ENCODE measurements at regions not wholly inside any gene's neighbourhood (a gene's known extent, or its start where the extent isn't known, plus 50 kb on each side); places are given as distances from the start of the nearest gene placed in this dataset.

DNA sequence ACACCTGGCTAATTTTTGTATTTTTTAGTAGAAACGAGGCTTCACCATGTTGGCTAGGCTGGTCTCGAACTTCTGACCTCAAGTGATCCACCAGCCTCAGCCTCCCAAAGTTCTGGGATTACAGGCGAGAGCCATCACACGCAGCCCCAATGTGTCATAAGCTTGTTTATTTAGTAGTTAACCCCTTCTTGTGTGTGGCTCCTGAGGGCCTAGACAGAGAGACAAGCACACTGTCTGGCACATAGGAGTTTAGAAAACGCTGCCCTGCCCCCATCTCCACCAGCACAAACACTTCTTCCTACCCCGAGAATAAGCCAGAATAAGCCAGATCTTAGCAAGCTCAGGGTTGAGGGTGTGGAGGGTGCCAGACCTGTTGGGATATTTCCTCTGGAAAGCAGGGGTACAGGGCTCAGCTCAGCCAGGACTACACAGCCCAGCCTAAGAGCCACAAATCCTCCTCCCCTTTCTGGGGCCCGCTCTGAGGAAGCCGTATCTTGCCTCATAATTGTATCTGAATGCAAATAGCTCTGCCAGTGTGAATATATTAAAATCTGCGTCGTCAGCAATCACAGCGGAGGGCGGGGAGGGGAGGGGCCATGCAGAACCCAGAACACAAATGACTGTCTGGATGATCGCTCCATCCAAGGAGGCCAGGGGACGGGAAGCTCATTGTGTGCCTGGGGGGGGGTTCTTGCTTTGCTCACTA, 247.3 kb downstream of the MN1 start:
- TF ChIP-seq ZNF8 (CRISPR knock-in tag; IDR thresholded peaks at IDR 0.05) = no peak
- TF ChIP-seq SNAI2 (CRISPR knock-in tag; IDR thresholded peaks at IDR 0.05) = no peak
- no peak for TF ChIP-seq CSRNP3 (CRISPR knock-in tag; IDR thresholded peaks at IDR 0.05)
- no peak for TF ChIP-seq ISL1 (CRISPR knock-in tag; IDR thresholded peaks at IDR 0.05)
- TF ChIP-seq ZNF565 (CRISPR knock-in tag; conservative IDR thresholded peaks at IDR 0.05; ENCODE audit: low read depth) = no peak
- no peak for TF ChIP-seq RARB (CRISPR knock-in tag; IDR thresholded peaks at IDR 0.05)
- no peak for TF ChIP-seq CSDC2 (CRISPR knock-in tag; IDR thresholded peaks at IDR 0.05)
- TF ChIP-seq ESRRG (CRISPR knock-in tag; IDR thresholded peaks at IDR 0.05) = no peak
- TF ChIP-seq, protein P1, sequence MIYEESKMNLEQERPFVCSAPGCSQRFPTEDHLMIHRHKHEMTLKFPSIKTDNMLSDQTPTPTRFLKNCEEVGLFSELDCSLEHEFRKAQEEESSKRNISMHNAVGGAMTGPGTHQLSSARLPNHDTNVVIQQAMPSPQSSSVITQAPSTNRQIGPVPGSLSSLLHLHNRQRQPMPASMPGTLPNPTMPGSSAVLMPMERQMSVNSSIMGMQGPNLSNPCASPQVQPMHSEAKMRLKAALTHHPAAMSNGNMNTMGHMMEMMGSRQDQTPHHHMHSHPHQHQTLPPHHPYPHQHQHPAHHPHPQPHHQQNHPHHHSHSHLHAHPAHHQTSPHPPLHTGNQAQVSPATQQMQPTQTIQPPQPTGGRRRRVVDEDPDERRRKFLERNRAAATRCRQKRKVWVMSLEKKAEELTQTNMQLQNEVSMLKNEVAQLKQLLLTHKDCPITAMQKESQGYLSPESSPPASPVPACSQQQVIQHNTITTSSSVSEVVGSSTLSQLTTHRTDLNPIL (CRISPR knock-in tag; IDR thresholded peaks at IDR 0.05; ENCODE audit: low read depth) = no peak
- no peak for TF ChIP-seq OSR1 (CRISPR knock-in tag; IDR thresholded peaks at IDR 0.05)
- TF ChIP-seq ZNF70 (CRISPR knock-in tag; IDR thresholded peaks at IDR 0.05) = no peak
- no peak for TF ChIP-seq GLIS3 (CRISPR knock-in tag; IDR thresholded peaks at IDR 0.05)
- no peak for TF ChIP-seq BACH2 (CRISPR knock-in tag; IDR thresholded peaks at IDR 0.05; ENCODE audit: borderline replicate concordance)
- no peak for ATAC-seq

DNA sequence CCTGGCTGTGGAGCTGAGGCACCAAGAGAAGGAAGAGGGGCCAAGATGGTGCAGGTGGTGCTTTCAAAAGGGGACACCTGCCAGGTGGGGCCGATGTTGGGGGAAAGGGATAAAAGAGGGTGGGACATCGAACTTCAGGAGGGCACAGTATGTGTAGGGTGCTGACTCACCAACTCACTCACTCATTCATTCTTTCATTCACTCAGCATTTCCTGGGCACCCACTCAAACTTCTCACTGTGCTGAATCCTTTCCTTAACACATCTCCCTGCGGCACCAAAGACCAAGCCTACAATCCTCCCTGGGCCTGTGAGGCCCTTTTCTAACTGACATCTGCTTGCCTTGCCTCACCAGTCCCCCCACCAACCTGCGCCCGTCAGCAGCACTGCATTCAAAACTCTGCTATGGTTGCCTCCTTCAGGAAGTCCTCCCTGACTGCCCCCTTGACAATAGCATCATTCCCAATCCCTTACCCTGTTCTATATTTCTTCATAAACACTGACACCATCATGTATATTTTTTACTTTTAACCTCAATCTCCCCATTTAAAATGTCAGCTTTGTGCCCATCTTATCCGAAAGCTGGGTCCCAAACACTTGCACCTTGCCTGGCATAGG, 246.6 kb downstream of the MN1 start:
- ATAC-seq = no peak
- no peak for TF ChIP-seq ZNF8 (CRISPR knock-in tag; IDR thresholded peaks at IDR 0.05)
- no peak for TF ChIP-seq ESRRG (CRISPR knock-in tag; IDR thresholded peaks at IDR 0.05)
- no peak for TF ChIP-seq CSRNP3 (CRISPR knock-in tag; IDR thresholded peaks at IDR 0.05)
- no peak for TF ChIP-seq RARB (CRISPR knock-in tag; IDR thresholded peaks at IDR 0.05)
- no peak for TF ChIP-seq ZNF70 (CRISPR knock-in tag; IDR thresholded peaks at IDR 0.05)
- no peak for TF ChIP-seq OSR1 (CRISPR knock-in tag; IDR thresholded peaks at IDR 0.05)
- no peak for TF ChIP-seq ISL1 (CRISPR knock-in tag; IDR thresholded peaks at IDR 0.05)
- TF ChIP-seq, protein P1 (CRISPR knock-in tag; IDR thresholded peaks at IDR 0.05; ENCODE audit: low read depth) = no peak
- TF ChIP-seq CSDC2 (CRISPR knock-in tag; IDR thresholded peaks at IDR 0.05) = no peak
- TF ChIP-seq SNAI2 (CRISPR knock-in tag; IDR thresholded peaks at IDR 0.05) = no peak
- TF ChIP-seq ZFP3 (CRISPR knock-in tag; IDR thresholded peaks at IDR 0.05) = no peak
- no peak for TF ChIP-seq BACH2 (CRISPR knock-in tag; IDR thresholded peaks at IDR 0.05; ENCODE audit: borderline replicate concordance)

GRCh38 chr22:27556371-27556770, 245.2 kb downstream of the MN1 start:
- ATAC-seq = no peak
- TF ChIP-seq PPARA (CRISPR knock-in tag; IDR thresholded peaks at IDR 0.05; ENCODE audit: borderline replicate concordance) = no peak
- TF ChIP-seq TCF4 (CRISPR knock-in tag; IDR thresholded peaks at IDR 0.05; ENCODE audit: borderline replicate concordance) = no peak
- no peak for TF ChIP-seq ZNF8 (CRISPR knock-in tag; IDR thresholded peaks at IDR 0.05)

GRCh38 chr22:27557286-27558008, 244.1 kb downstream of the MN1 start:
- ATAC-seq = no peak

More at GRCh38 chr22:27557286-27558008, 244.1 kb downstream of the MN1 start:
- no peak for TF ChIP-seq ISL1 (CRISPR knock-in tag; IDR thresholded peaks at IDR 0.05)
- TF ChIP-seq ESRRG (CRISPR knock-in tag; IDR thresholded peaks at IDR 0.05) = no peak
- TF ChIP-seq TOX (CRISPR knock-in tag; IDR thresholded peaks at IDR 0.05; ENCODE audit: borderline replicate concordance) = no peak
- TF ChIP-seq ARNTL (CRISPR knock-in tag; IDR thresholded peaks at IDR 0.05; ENCODE audit: borderline replicate concordance, low read depth) = no peak
- no peak for TF ChIP-seq ZFP3 (CRISPR knock-in tag; IDR thresholded peaks at IDR 0.05)
- no peak for TF ChIP-seq TCF4 (CRISPR knock-in tag; IDR thresholded peaks at IDR 0.05; ENCODE audit: borderline replicate concordance)
- TF ChIP-seq GLIS3 (CRISPR knock-in tag; IDR thresholded peaks at IDR 0.05) = no peak
- TF ChIP-seq ZNF70 (CRISPR knock-in tag; IDR thresholded peaks at IDR 0.05) = no peak
- TF ChIP-seq ZNF565 (CRISPR knock-in tag; conservative IDR thresholded peaks at IDR 0.05; ENCODE audit: low read depth) = no peak
- TF ChIP-seq SNAI2 (CRISPR knock-in tag; IDR thresholded peaks at IDR 0.05) = no peak
- TF ChIP-seq OSR1 (CRISPR knock-in tag; IDR thresholded peaks at IDR 0.05) = no peak
- TF ChIP-seq, protein P2, sequence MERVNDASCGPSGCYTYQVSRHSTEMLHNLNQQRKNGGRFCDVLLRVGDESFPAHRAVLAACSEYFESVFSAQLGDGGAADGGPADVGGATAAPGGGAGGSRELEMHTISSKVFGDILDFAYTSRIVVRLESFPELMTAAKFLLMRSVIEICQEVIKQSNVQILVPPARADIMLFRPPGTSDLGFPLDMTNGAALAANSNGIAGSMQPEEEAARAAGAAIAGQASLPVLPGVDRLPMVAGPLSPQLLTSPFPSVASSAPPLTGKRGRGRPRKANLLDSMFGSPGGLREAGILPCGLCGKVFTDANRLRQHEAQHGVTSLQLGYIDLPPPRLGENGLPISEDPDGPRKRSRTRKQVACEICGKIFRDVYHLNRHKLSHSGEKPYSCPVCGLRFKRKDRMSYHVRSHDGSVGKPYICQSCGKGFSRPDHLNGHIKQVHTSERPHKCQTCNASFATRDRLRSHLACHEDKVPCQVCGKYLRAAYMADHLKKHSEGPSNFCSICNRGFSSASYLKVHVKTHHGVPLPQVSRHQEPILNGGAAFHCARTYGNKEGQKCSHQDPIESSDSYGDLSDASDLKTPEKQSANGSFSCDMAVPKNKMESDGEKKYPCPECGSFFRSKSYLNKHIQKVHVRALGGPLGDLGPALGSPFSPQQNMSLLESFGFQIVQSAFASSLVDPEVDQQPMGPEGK (CRISPR knock-in tag; IDR thresholded peaks at IDR 0.05; ENCODE audit: borderline replicate concordance) = no peak
